Spleen (tissue), 3 donors: ENCODE measurements at regions not wholly inside any gene's neighbourhood (a gene's known extent, or its start where the extent isn't known, plus 50 kb on each side); places are given as distances from the start of the nearest gene placed in this dataset.

Experiments used
- POLR2A ChIP-seq, 3 donors: fragments of 450-650 bp; IDR thresholded peaks; one replicate each; pipeline ENCODE4 v1.5.1; 2017; ENCODE audit warnings: antibody characterized with exemption in 3 of 3, mild to moderate bottlenecking in 1 of 3
- POLR2AphosphoS5 ChIP-seq, 3 donors: sonication (generic); formaldehyde crosslinking; IDR thresholded peaks; one replicate each; pipeline ENCODE4 v1.5.1; 2017; ENCODE audit warnings: antibody characterized with exemption in 3 of 3

DNA sequence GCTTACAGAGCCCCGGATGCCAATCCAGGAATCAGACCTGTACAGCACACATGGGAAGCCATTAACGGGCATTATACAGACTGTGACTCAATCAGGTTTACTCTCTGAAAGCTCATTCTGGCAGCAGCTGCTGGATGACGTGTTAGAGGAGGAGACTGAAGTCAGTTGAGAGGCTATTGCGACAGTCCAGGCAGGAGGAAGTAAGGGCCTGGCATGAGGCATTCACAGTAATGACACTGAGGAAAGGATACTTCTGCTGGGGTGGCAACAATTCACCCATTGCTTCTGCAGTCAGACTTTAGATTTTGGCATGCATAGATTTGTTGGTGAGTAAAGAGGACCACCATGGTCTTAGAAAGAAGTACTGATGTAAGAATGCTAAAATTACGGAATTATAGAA lies 151.0 kb upstream of the HEY2 start:
- no peak for TF ChIP-seq POLR2AphosphoS5 (IDR thresholded peaks at IDR 0.05)
- TF ChIP-seq POLR2A (IDR thresholded peaks at IDR 0.05), result no peak
